ENCODE measurements at regions not wholly inside any gene's neighbourhood (a gene's known extent, or its start where the extent isn't known, plus 50 kb on each side); places are given as distances from the start of the nearest gene placed in this dataset.

DNA sequence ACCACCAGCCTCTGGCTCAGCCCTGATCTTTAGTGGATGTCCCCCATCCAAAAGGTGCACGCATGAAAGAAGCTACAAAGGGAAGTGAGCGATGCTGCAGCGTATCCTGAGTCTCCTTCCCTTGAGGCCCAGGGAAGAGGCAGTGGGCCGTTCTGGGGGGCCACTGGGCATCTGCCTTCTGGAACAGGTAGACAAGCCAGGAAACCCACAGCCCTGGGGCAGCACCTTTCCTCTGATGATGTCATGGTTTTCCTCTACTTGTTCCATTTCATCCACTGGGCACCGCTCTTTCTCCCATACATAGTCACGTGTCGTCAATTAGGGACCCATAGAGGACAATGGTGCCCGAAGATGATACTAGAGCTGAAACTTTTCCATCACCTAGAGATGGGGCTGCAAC lies 194.0 kb upstream of the IRX1 start:
- TF ChIP-seq POLR2A (IDR thresholded peaks at IDR 0.05; ENCODE audit: control extremely low read depth in 1 of 2, low read depth in 2 of 2, low read length in 2 of 2) (no peak), YY1 (IDR thresholded peaks at IDR 0.05; ENCODE audit: low read depth, low read length) (no peak), SIN3A (conservative IDR thresholded peaks at IDR 0.05 in 1 of 2, IDR thresholded peaks at IDR 0.05 in 1 of 2; ENCODE audit: low read depth in 1 of 2, low read length in 2 of 2) (no peak), SP2 (IDR thresholded peaks at IDR 0.05; ENCODE audit: low read length) (no peak), SP1 (IDR thresholded peaks at IDR 0.05; ENCODE audit: low read depth, low read length) (no peak), EZH2 (IDR thresholded peaks at IDR 0.05; ENCODE audit: low read depth, low read length, severe bottlenecking) (no peak), TBP (IDR thresholded peaks at IDR 0.05; ENCODE audit: low read depth, low read length) (no peak)
- TF ChIP-seq, protein P1, sequence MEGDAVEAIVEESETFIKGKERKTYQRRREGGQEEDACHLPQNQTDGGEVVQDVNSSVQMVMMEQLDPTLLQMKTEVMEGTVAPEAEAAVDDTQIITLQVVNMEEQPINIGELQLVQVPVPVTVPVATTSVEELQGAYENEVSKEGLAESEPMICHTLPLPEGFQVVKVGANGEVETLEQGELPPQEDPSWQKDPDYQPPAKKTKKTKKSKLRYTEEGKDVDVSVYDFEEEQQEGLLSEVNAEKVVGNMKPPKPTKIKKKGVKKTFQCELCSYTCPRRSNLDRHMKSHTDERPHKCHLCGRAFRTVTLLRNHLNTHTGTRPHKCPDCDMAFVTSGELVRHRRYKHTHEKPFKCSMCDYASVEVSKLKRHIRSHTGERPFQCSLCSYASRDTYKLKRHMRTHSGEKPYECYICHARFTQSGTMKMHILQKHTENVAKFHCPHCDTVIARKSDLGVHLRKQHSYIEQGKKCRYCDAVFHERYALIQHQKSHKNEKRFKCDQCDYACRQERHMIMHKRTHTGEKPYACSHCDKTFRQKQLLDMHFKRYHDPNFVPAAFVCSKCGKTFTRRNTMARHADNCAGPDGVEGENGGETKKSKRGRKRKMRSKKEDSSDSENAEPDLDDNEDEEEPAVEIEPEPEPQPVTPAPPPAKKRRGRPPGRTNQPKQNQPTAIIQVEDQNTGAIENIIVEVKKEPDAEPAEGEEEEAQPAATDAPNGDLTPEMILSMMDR (IDR thresholded peaks at IDR 0.05; ENCODE audit: control extremely low read depth in 1 of 3, insufficient read depth in 1 of 3, low read depth in 1 of 3, low read length in 3 of 3) = no peak
- TF ChIP-seq, protein P2, sequence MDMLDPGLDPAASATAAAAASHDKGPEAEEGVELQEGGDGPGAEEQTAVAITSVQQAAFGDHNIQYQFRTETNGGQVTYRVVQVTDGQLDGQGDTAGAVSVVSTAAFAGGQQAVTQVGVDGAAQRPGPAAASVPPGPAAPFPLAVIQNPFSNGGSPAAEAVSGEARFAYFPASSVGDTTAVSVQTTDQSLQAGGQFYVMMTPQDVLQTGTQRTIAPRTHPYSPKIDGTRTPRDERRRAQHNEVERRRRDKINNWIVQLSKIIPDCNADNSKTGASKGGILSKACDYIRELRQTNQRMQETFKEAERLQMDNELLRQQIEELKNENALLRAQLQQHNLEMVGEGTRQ (IDR thresholded peaks at IDR 0.05; ENCODE audit: low read length) = no peak
